ENCODE measurements at regions not wholly inside any gene's neighbourhood (a gene's known extent, or its start where the extent isn't known, plus 50 kb on each side); places are given as distances from the start of the nearest gene placed in this dataset.

DNA sequence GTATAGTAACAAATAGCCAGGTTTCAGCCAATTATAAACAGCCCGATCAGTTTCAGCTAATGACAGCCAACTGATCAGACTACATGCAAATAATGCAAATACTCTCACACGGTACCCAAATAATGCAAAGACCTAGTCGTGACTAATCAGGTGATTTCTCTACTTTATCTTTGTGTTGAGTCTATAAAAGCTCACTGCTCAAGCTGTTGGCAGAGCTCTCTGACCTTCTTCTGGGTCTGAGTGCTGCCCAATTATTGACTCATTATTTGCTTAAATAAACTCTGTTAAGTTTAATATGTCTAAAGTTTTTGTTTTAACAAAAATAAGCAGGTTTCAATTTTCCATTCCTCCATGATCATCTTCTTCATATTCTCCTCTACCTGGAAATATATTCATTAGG lies 1971.7 kb downstream of the SUCLG1 start:
- TF ChIP-seq SUZ12 (IDR thresholded peaks at IDR 0.05; ENCODE audit: extremely low read depth, insufficient read depth, insufficient read length) (no peak), ZNF274 (IDR thresholded peaks at IDR 0.05; ENCODE audit: low read depth, low read length) (no peak), YY1 (IDR thresholded peaks at IDR 0.05; ENCODE audit: insufficient read depth, insufficient read length) (no peak)

All from NT2/D1 (cell line).